Thymus (tissue), 11 donors: ENCODE measurements at regions not wholly inside any gene's neighbourhood (a gene's known extent, or its start where the extent isn't known, plus 50 kb on each side); places are given as distances from the start of the nearest gene placed in this dataset.

Source experiments
- DNase-seq, 9 donors: peaks; one replicate each; pipeline ENCODE4 v3.0.0-alpha.2; 2013; ENCODE audit warnings: low spot score in 9 of 9, low read depth in 6 of 9, missing footprints in 1 of 9
- H3K27ac ChIP-seq, 2 donors: one replicate each; pipeline ENCODE4 v1.5.1; 2013; ENCODE audit warnings: control low read depth in 1 of 2, low read depth in 1 of 2, low read length in 1 of 2, mild to moderate bottlenecking in 1 of 2, moderate library complexity in 1 of 2
- H3K27me3 ChIP-seq, 2 donors: one replicate each; pipeline ENCODE4 v1.5.1; 2013; ENCODE audit warnings: low read length in 1 of 2; ENCODE audit not compliant: control insufficient read depth in 2 of 2, insufficient read depth in 1 of 2
- H3K36me3 ChIP-seq, 2 donors: one replicate each; pipeline ENCODE4 v1.5.1; 2013; ENCODE audit warnings: low read length in 1 of 2, mild to moderate bottlenecking in 1 of 2, moderate library complexity in 1 of 2; ENCODE audit not compliant: control insufficient read depth in 2 of 2, insufficient read depth in 2 of 2
- H3K4me1 ChIP-seq, 2 donors: one replicate each; pipeline ENCODE4 v1.5.1; 2013; ENCODE audit warnings: low read length in 2 of 2; ENCODE audit not compliant: control insufficient read depth in 2 of 2, insufficient read depth in 2 of 2
- H3K4me3 ChIP-seq, 2 donors: one replicate each; pipeline ENCODE4 v1.5.1; 2013; ENCODE audit warnings: low read length in 2 of 2, control low read depth in 1 of 2, mild to moderate bottlenecking in 1 of 2
- H3K9me3 ChIP-seq, 2 donors: one replicate each; pipeline ENCODE4 v1.5.1; 2013; ENCODE audit warnings: low read length in 1 of 2, mild to moderate bottlenecking in 1 of 2; ENCODE audit not compliant: control insufficient read depth in 2 of 2, insufficient read depth in 1 of 2
- WGBS: extraction: QIAGEN DNeasy Blood & Tissue Kit; methylation state at CpG from one replicate; pipeline ENCODE4 v1.1.7; 2013; 5-methylcytosine and 5-hydroxymethylcytosine counted together
- donor health status: healthy.

GRCh38 chr3:102144063-102144462, 290.8 kb upstream of the ZPLD1 start:
- no peaks in the 10 kb centered on the region for H3K36me3 ChIP-seq
- no peaks in the 10 kb centered on the region for H3K27me3 ChIP-seq
- no peaks in the 10 kb centered on the region for H3K4me1 ChIP-seq
- H3K4me3 ChIP-seq, result no peak overlapping the region
- DNase-seq, result no peak
- WGBS, result 96% methylated on average over 3 of the region's 3 CpGs
- H3K27ac ChIP-seq, result no peak overlapping the region
- H3K9me3 ChIP-seq, result no peaks in the 10 kb centered on the region

GRCh38 chr3:102148598-102149337, 286.0 kb upstream of the ZPLD1 start:
- no peak overlapping the region for H3K4me3 ChIP-seq
- no peak for DNase-seq
- no peaks in the 10 kb centered on the region for H3K27me3 ChIP-seq
- H3K27ac ChIP-seq, result no peak overlapping the region
- H3K9me3 ChIP-seq, result peaks cover 0 to 7% of the 10 kb centered on the region in 2 donors
- no peaks in the 10 kb centered on the region for H3K36me3 ChIP-seq
- 99% methylated on average over 3 of the region's 3 CpGs for WGBS
- no peaks in the 10 kb centered on the region for H3K4me1 ChIP-seq

- WGBS, result 93% methylated on average over 1 of the region's 1 CpG
- Histone ChIP-seq H3K27me3 (no peaks in the 10 kb centered on the region), H3K4me1 (no peaks in the 10 kb centered on the region), H3K4me3 (no peak overlapping the region), H3K27ac (no peak overlapping the region), H3K36me3 (no peaks in the 10 kb centered on the region), H3K9me3 (peaks cover 0 to 7% of the 10 kb centered on the region in 2 donors)
- DNase-seq, result no peak
Measured at GRCh38 chr3:102151935-102152334, 282.9 kb upstream of the ZPLD1 start.

GRCh38 chr3:102156426-102156825, 278.4 kb upstream of the ZPLD1 start:
- peaks cover 0 to 7% of the 10 kb centered on the region in 2 donors for H3K9me3 ChIP-seq
- no peaks in the 10 kb centered on the region for H3K27me3 ChIP-seq
- no peak overlapping the region for H3K27ac ChIP-seq
- no peak for DNase-seq
- H3K4me1 ChIP-seq, result no peaks in the 10 kb centered on the region
- no peak overlapping the region for H3K4me3 ChIP-seq
- H3K36me3 ChIP-seq, result no peaks in the 10 kb centered on the region
- whole genome bisulfite sequencing, result 97% methylated on average over 2 of the region's 2 CpGs

GRCh38 chr3:102158080-102158740, 276.6 kb upstream of the ZPLD1 start:
- Histone ChIP-seq H3K36me3 (no peaks in the 10 kb centered on the region), H3K27ac (no peak overlapping the region), H3K4me3 (no peak overlapping the region), H3K4me1 (no peaks in the 10 kb centered on the region), H3K9me3 (no peaks in the 10 kb centered on the region), H3K27me3 (no peaks in the 10 kb centered on the region)
- no peak for DNase-seq
- WGBS, result 98% methylated on average over 3 of the region's 3 CpGs

GRCh38 chr3:102159810-102160451, 274.9 kb upstream of the ZPLD1 start:
- Histone ChIP-seq H3K4me3 (no peak overlapping the region), H3K27ac (no peak overlapping the region), H3K4me1 (no peaks in the 10 kb centered on the region), H3K9me3 (no peaks in the 10 kb centered on the region), H3K36me3 (no peaks in the 10 kb centered on the region), H3K27me3 (no peaks in the 10 kb centered on the region)
- 93% methylated on average over 1 of the region's 1 CpG for WGBS
- no peak for DNase-seq

- Histone ChIP-seq H3K9me3 (no peaks in the 10 kb centered on the region), H3K27ac (no peak overlapping the region), H3K27me3 (no peaks in the 10 kb centered on the region), H3K4me3 (no peak overlapping the region), H3K4me1 (no peaks in the 10 kb centered on the region), H3K36me3 (no peaks in the 10 kb centered on the region)
- DNase-seq, result no peak
- 96% methylated on average over 5 of the region's 5 CpGs for WGBS
Measured at GRCh38 chr3:102161384-102162006, 273.3 kb upstream of the ZPLD1 start.

- no peak for DNase-seq
- Histone ChIP-seq H3K4me1 (no peaks in the 10 kb centered on the region), H3K4me3 (no peak overlapping the region), H3K36me3 (no peaks in the 10 kb centered on the region), H3K27me3 (no peaks in the 10 kb centered on the region), H3K27ac (no peak overlapping the region), H3K9me3 (no peaks in the 10 kb centered on the region)
Measured at GRCh38 chr3:102162251-102162650, 272.6 kb upstream of the ZPLD1 start.
